Hepatocyte (in vitro differentiated cells): ENCODE measurements at regions not wholly inside any gene's neighbourhood (a gene's known extent, or its start where the extent isn't known, plus 50 kb on each side); places are given as distances from the start of the nearest gene placed in this dataset.

ENCODE experiments used
- DNase-seq: peaks from one replicate; pipeline ENCODE4 v3.0.0-alpha.2; 2016; ENCODE audit warnings: low spot score
- H2AFZ ChIP-seq: fragments of 200-600 bp; sonication (generic); 2 replicates; pipeline ENCODE4 v1.6.0; 2016; ENCODE audit warnings: antibody characterized with exemption, mild to moderate bottlenecking
- H3K27ac ChIP-seq: fragments of 200-600 bp; sonication (generic); 2 replicates; pipeline ENCODE4 v1.5.1; 2016; ENCODE audit warnings: mild to moderate bottlenecking
- H3K27me3 ChIP-seq: fragments of 200-600 bp; sonication (generic); 2 replicates; pipeline ENCODE4 v1.6.1; 2016
- H3K36me3 ChIP-seq: fragments of 200-600 bp; sonication (generic); replicated peaks from 2 replicates; pipeline ENCODE4 v1.5.1; 2016; ENCODE audit warnings: low read depth; ENCODE audit not compliant: insufficient read depth
- H3K4me1 ChIP-seq: fragments of 200-600 bp; sonication (generic); 2 replicates; pipeline ENCODE4 v1.5.1; 2016; ENCODE audit warnings: mild to moderate bottlenecking, moderate library complexity; ENCODE audit not compliant: insufficient read depth
- H3K4me2 ChIP-seq: fragments of 200-600 bp; sonication (generic); 2 replicates; pipeline ENCODE4 v1.6.0; 2016
- H3K4me3 ChIP-seq: fragments of 200-600 bp; sonication (generic); 2 replicates; pipeline ENCODE4 v1.5.1; 2016; ENCODE audit warnings: mild to moderate bottlenecking
- H3K79me2 ChIP-seq: fragments of 200-600 bp; sonication (generic); 2 replicates; pipeline ENCODE4 v1.6.0; 2017; ENCODE audit warnings: mild to moderate bottlenecking
- H3K9me2 ChIP-seq: fragments of 200-600 bp; sonication (generic); replicated peaks from 2 replicates; pipeline ENCODE4 v1.6.0; 2017; ENCODE audit warnings: mild to moderate bottlenecking; ENCODE audit not compliant: insufficient read depth
- H3K9me3 ChIP-seq: fragments of 200-600 bp; sonication (generic); 2 replicates; pipeline ENCODE4 v1.5.1; 2016; ENCODE audit warnings: low read depth, mild to moderate bottlenecking
- H4K20me1 ChIP-seq: fragments of 200-600 bp; sonication (generic); 2 replicates; pipeline ENCODE4 v1.6.0; 2016; ENCODE audit warnings: mild to moderate bottlenecking; ENCODE audit not compliant: insufficient read depth, poor library complexity, severe bottlenecking
- EZH2 ChIP-seq: fragments of 200-600 bp; sonication (generic); IDR thresholded peaks from 2 replicates; pipeline ENCODE4 v1.6.1; 2016; ENCODE audit warnings: antibody characterized with exemption, mild to moderate bottlenecking, borderline replicate concordance
- EZH2phosphoT487 ChIP-seq: fragments of 200-600 bp; sonication (generic); IDR thresholded peaks from one replicate; pipeline ENCODE4 v1.6.1; 2018; ENCODE audit warnings: antibody characterized with exemption, mild to moderate bottlenecking, low read depth, moderate library complexity; ENCODE audit not compliant: unreplicated experiment, severe bottlenecking
- WGBS: methylation state at CpG from one replicate; pipeline ENCODE4 v1.1.6; 2016; ENCODE audit warnings: low lambda C conversion rate; ENCODE audit errors: missing lambda C conversion rate; 5-methylcytosine and 5-hydroxymethylcytosine counted together
- TF ChIP-seq, protein P1 (sequence below): fragments of 200-600 bp; sonication (generic); IDR thresholded peaks from 2 replicates; pipeline ENCODE4 v1.5.1; 2016; ENCODE audit warnings: antibody characterized with exemption, mild to moderate bottlenecking; ENCODE audit not compliant: poor library complexity

DNA sequence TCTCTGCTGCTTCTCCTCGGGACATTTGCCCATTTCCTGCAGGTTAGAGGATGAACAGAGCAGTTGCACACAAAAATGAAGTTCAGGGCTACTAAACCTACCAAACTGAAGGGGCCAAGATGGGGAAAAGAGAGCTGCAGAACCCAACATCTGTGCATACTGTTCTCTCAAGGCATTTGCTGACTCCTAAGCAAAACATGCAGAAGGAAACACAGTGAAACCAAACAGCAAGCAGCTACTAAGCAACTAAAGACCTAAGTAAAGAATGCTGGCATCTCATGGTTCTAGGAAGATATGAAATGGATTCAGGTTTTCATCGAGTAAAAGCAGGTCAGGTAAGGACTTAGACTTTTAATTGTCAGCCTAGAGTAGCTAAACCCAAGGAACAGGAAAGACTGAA lies 111.9 kb upstream of the SYT4 start:
- Histone ChIP-seq H3K36me3 (no peaks in the 10 kb centered on the region), H3K4me3 (no peak overlapping the region), H2AFZ (no peak overlapping the region), H3K27me3 (no peaks in the 10 kb centered on the region), H3K4me1 (no peaks in the 10 kb centered on the region), H3K9me3 (no peaks in the 10 kb centered on the region), H3K4me2 (peak overlapping the region; percentile 18), H3K79me2 (no peaks in the 10 kb centered on the region), H4K20me1 (no peaks in the 10 kb centered on the region), H3K9me2 (no peaks in the 10 kb centered on the region), H3K27ac (no peak overlapping the region)
- DNase-seq, result peak; percentile 7
- no peak for TF ChIP-seq EZH2phosphoT487
- no peak for TF ChIP-seq EZH2
- TF ChIP-seq, protein P1, sequence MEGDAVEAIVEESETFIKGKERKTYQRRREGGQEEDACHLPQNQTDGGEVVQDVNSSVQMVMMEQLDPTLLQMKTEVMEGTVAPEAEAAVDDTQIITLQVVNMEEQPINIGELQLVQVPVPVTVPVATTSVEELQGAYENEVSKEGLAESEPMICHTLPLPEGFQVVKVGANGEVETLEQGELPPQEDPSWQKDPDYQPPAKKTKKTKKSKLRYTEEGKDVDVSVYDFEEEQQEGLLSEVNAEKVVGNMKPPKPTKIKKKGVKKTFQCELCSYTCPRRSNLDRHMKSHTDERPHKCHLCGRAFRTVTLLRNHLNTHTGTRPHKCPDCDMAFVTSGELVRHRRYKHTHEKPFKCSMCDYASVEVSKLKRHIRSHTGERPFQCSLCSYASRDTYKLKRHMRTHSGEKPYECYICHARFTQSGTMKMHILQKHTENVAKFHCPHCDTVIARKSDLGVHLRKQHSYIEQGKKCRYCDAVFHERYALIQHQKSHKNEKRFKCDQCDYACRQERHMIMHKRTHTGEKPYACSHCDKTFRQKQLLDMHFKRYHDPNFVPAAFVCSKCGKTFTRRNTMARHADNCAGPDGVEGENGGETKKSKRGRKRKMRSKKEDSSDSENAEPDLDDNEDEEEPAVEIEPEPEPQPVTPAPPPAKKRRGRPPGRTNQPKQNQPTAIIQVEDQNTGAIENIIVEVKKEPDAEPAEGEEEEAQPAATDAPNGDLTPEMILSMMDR, result no peak
- WGBS, result 78% methylated on average over 2 of the region's 2 CpGs

DNA sequence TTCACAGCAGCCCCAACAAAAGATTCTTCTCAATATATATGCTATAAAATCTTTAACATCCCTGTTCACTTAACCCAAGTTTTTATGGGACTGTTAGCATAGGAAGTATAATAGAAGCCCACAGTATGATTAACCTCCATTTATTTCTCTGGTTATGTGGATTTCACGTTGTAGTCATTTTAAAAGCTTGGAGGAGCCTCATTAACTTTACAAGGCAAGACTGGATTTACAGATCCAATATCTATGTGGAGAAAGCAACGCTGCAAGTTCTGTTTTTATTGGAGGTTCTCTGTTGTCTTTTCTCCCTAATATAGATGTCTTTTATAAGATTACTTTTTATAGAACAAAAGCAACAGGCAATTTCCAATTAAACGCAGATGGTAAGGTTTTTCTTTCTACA lies 114.9 kb upstream of the SYT4 start:
- 46% methylated on average over 3 of the region's 3 CpGs for WGBS
- TF ChIP-seq EZH2 (no peak), EZH2phosphoT487 (peak; percentile 84)
- TF ChIP-seq, protein P1, result no peak
- no peak overlapping the region for H3K4me3 ChIP-seq
- no peak for DNase-seq
- no peak overlapping the region for H3K27ac ChIP-seq
- no peaks in the 10 kb centered on the region for H3K9me2 ChIP-seq
- H3K27me3 ChIP-seq, result no peaks in the 10 kb centered on the region
- no peaks in the 10 kb centered on the region for H3K79me2 ChIP-seq
- no peak overlapping the region for H3K4me2 ChIP-seq
- no peaks in the 10 kb centered on the region for H3K4me1 ChIP-seq
- H4K20me1 ChIP-seq, result no peaks in the 10 kb centered on the region
- H2AFZ ChIP-seq, result no peak overlapping the region
- no peaks in the 10 kb centered on the region for H3K36me3 ChIP-seq
- H3K9me3 ChIP-seq, result no peaks in the 10 kb centered on the region

DNA sequence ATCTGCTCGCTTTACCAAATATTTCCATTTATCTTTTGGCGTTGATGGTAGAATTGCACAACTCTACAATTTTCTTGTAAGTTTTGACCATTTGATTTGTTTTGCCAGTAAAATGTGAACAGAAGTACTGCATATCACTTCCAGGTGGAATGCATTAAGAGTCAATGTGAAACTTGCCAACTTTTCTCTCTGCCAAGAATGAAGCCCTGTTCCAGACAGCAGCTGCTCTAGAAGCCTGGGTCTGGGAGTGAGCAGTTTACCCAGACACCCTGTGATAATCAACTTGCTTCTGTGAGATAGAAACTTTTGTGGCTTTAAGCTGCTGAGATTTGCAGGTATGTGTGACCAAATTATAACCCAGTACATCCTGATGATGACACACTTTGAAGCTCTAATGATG lies 115.9 kb upstream of the SYT4 start:
- Histone ChIP-seq H2AFZ (no peak overlapping the region), H3K4me1 (no peaks in the 10 kb centered on the region), H3K79me2 (no peaks in the 10 kb centered on the region), H3K36me3 (no peaks in the 10 kb centered on the region), H3K9me2 (no peaks in the 10 kb centered on the region), H3K9me3 (no peaks in the 10 kb centered on the region), H3K4me3 (no peak overlapping the region), H4K20me1 (no peaks in the 10 kb centered on the region), H3K4me2 (no peak overlapping the region), H3K27ac (no peak overlapping the region), H3K27me3 (no peaks in the 10 kb centered on the region)
- WGBS, result 64% methylated on average over 2 of the region's 2 CpGs
- peak; percentile 24 for DNase-seq
- TF ChIP-seq, protein P1, result no peak
- no peak for TF ChIP-seq EZH2
- no peak for TF ChIP-seq EZH2phosphoT487

DNA sequence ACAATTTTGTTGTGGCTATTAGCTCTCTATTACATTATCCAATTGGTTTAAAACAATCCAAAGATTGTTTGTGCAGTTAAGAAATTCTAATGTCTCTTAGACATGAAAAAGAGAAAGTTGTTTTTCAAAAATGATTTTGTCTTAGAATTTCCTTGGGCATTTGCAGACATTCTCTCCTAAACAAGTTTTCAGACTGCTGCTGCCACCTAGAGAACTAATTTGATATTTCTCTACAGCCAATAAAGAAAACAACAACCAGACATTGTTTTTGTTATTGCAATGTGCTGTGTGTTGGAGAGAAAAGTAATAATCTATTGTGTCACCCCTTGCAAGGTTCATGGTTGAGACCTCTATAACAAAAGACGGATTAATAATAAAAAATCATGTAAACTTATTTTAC lies 119.0 kb upstream of the SYT4 start:
- Histone ChIP-seq H3K4me1 (no peaks in the 10 kb centered on the region), H4K20me1 (no peaks in the 10 kb centered on the region), H3K36me3 (no peaks in the 10 kb centered on the region), H2AFZ (no peak overlapping the region), H3K9me3 (no peaks in the 10 kb centered on the region), H3K4me2 (no peak overlapping the region), H3K4me3 (no peak overlapping the region), H3K27me3 (no peaks in the 10 kb centered on the region), H3K79me2 (no peaks in the 10 kb centered on the region), H3K9me2 (no peaks in the 10 kb centered on the region), H3K27ac (no peak overlapping the region)
- 13% methylated on average over 1 of the region's 1 CpG for WGBS
- peak; percentile 39 for DNase-seq
- TF ChIP-seq EZH2 (no peak), EZH2phosphoT487 (no peak)
- TF ChIP-seq, protein P1, result peak; percentile 70
